ENCODE measurements at regions not wholly inside any gene's neighbourhood (a gene's known extent, or its start where the extent isn't known, plus 50 kb on each side); places are given as distances from the start of the nearest gene placed in this dataset.

DNA sequence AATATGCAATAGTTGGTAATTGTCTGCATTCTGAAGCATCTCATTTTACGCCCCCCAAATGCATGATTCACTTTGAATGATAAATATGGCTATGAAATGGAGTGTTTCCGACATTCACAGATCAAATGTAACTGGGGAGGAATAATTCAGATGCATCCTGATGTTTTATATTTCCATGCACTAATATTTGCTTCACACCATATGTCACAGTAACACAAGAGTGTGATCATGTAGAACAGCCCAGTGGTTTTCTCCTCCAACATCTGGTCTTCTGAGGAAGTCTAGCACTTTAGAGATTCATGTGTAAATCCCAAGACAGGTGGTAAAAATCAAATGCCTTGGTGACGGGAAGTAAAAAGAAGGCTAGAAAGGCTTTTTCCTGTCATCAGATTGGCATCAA lies 273.1 kb downstream of the DIO2 start:
- Histone ChIP-seq H3K27ac (ENCODE audit: low read length) (no peak overlapping the region), H3K9me2 (ENCODE audit: insufficient read depth, low read length) (no peaks in the 10 kb centered on the region), H3K9ac (ENCODE audit: low read length) (no peak overlapping the region), H3K36me3 (ENCODE audit: insufficient read depth, low read length) (no peaks in the 10 kb centered on the region), H3K4me3 (ENCODE audit: low read length) (no peak overlapping the region), H3K27me3 (ENCODE audit: insufficient read depth, low read depth, low read length) (no peaks in the 10 kb centered on the region), H3F3A (ENCODE audit: insufficient read depth, low read length, poor library complexity, severe bottlenecking) (no peaks in the 10 kb centered on the region), H3K4me2 (ENCODE audit: low read length) (no peak overlapping the region), H4K20me1 (ENCODE audit: insufficient read depth) (no peaks in the 10 kb centered on the region), H3K79me2 (replicated peaks; ENCODE audit: insufficient read depth, low read length) (no peaks in the 10 kb centered on the region), H3K9me3 (ENCODE audit: low read length) (no peaks in the 10 kb centered on the region), H2AFZ (ENCODE audit: low read depth, low read length) (no peak overlapping the region)
- TF ChIP-seq POLR2AphosphoS5 (IDR thresholded peaks at IDR 0.05) (no peak), EZH2 (IDR thresholded peaks at IDR 0.05; ENCODE audit: borderline replicate concordance, insufficient read depth, low read length, poor library complexity, severe bottlenecking) (no peak), MXI1 (conservative IDR thresholded peaks at IDR 0.05; ENCODE audit: poor library complexity, severe bottlenecking) (no peak), SMC3 (conservative IDR thresholded peaks at IDR 0.05; ENCODE audit: poor library complexity) (no peak), EP300 (conservative IDR thresholded peaks at IDR 0.05; ENCODE audit: poor library complexity, severe bottlenecking) (no peak), RAD21 (conservative IDR thresholded peaks at IDR 0.05) (no peak), TAF1 (IDR thresholded peaks at IDR 0.05; ENCODE audit: low read depth) (no peak)
- TF ChIP-seq, protein P1, sequence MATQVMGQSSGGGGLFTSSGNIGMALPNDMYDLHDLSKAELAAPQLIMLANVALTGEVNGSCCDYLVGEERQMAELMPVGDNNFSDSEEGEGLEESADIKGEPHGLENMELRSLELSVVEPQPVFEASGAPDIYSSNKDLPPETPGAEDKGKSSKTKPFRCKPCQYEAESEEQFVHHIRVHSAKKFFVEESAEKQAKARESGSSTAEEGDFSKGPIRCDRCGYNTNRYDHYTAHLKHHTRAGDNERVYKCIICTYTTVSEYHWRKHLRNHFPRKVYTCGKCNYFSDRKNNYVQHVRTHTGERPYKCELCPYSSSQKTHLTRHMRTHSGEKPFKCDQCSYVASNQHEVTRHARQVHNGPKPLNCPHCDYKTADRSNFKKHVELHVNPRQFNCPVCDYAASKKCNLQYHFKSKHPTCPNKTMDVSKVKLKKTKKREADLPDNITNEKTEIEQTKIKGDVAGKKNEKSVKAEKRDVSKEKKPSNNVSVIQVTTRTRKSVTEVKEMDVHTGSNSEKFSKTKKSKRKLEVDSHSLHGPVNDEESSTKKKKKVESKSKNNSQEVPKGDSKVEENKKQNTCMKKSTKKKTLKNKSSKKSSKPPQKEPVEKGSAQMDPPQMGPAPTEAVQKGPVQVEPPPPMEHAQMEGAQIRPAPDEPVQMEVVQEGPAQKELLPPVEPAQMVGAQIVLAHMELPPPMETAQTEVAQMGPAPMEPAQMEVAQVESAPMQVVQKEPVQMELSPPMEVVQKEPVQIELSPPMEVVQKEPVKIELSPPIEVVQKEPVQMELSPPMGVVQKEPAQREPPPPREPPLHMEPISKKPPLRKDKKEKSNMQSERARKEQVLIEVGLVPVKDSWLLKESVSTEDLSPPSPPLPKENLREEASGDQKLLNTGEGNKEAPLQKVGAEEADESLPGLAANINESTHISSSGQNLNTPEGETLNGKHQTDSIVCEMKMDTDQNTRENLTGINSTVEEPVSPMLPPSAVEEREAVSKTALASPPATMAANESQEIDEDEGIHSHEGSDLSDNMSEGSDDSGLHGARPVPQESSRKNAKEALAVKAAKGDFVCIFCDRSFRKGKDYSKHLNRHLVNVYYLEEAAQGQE (IDR thresholded peaks at IDR 0.05; ENCODE audit: borderline replicate concordance), result no peak
- TF ChIP-seq, protein P2, sequence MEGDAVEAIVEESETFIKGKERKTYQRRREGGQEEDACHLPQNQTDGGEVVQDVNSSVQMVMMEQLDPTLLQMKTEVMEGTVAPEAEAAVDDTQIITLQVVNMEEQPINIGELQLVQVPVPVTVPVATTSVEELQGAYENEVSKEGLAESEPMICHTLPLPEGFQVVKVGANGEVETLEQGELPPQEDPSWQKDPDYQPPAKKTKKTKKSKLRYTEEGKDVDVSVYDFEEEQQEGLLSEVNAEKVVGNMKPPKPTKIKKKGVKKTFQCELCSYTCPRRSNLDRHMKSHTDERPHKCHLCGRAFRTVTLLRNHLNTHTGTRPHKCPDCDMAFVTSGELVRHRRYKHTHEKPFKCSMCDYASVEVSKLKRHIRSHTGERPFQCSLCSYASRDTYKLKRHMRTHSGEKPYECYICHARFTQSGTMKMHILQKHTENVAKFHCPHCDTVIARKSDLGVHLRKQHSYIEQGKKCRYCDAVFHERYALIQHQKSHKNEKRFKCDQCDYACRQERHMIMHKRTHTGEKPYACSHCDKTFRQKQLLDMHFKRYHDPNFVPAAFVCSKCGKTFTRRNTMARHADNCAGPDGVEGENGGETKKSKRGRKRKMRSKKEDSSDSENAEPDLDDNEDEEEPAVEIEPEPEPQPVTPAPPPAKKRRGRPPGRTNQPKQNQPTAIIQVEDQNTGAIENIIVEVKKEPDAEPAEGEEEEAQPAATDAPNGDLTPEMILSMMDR (IDR thresholded peaks at IDR 0.05; ENCODE audit: poor library complexity, severe bottlenecking), result no peak

DNA sequence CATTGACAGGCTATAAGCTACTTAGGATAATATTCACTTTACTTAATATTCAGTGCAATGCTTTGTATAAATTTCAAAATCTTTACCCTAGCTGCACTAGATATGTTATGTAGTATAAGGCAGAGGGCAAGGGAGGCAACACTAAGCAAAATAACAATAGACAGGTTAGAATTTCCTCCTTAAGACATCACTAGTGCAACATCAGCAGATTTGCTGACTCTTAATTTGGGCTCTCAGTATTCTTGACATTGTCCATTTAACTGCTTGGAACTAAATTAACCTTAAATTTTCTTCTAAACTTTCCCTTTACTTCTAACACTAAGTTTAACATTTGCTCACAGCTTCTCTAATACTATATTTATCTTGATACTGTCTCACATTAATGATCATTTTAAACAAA lies 273.9 kb downstream of the DIO2 start:
- Histone ChIP-seq H3F3A (ENCODE audit: insufficient read depth, low read length, poor library complexity, severe bottlenecking) (no peaks in the 10 kb centered on the region), H3K79me2 (replicated peaks; ENCODE audit: insufficient read depth, low read length) (no peaks in the 10 kb centered on the region), H3K36me3 (ENCODE audit: insufficient read depth, low read length) (no peaks in the 10 kb centered on the region), H3K4me3 (ENCODE audit: low read length) (no peak overlapping the region), H2AFZ (ENCODE audit: low read depth, low read length) (no peak overlapping the region), H3K9me2 (ENCODE audit: insufficient read depth, low read length) (no peaks in the 10 kb centered on the region), H3K27ac (ENCODE audit: low read length) (no peak overlapping the region), H3K9me3 (ENCODE audit: low read length) (no peaks in the 10 kb centered on the region), H4K20me1 (ENCODE audit: insufficient read depth) (no peaks in the 10 kb centered on the region), H3K9ac (ENCODE audit: low read length) (no peak overlapping the region), H3K4me2 (ENCODE audit: low read length) (no peak overlapping the region), H3K27me3 (ENCODE audit: insufficient read depth, low read depth, low read length) (no peaks in the 10 kb centered on the region)
- TF ChIP-seq POLR2AphosphoS5 (IDR thresholded peaks at IDR 0.05) (no peak), SMC3 (conservative IDR thresholded peaks at IDR 0.05; ENCODE audit: poor library complexity) (no peak), TAF1 (IDR thresholded peaks at IDR 0.05; ENCODE audit: low read depth) (no peak), EP300 (conservative IDR thresholded peaks at IDR 0.05; ENCODE audit: poor library complexity, severe bottlenecking) (no peak), MXI1 (conservative IDR thresholded peaks at IDR 0.05; ENCODE audit: poor library complexity, severe bottlenecking) (no peak), EZH2 (IDR thresholded peaks at IDR 0.05; ENCODE audit: borderline replicate concordance, insufficient read depth, low read length, poor library complexity, severe bottlenecking) (no peak), RAD21 (conservative IDR thresholded peaks at IDR 0.05) (no peak)
- TF ChIP-seq, protein P1 (IDR thresholded peaks at IDR 0.05; ENCODE audit: borderline replicate concordance), result no peak
- TF ChIP-seq, protein P2 (IDR thresholded peaks at IDR 0.05; ENCODE audit: poor library complexity, severe bottlenecking), result no peak

All from neural cell (in vitro differentiated cells).